ENCODE measurements at regions not wholly inside any gene's neighbourhood (a gene's known extent, or its start where the extent isn't known, plus 50 kb on each side); places are given as distances from the start of the nearest gene placed in this dataset.
"Not testable (repeated sequence)": the region's sequence is repeated elsewhere in the genome, so short reads cannot be mapped to it uniquely, and the experiment has no call there.

DNA sequence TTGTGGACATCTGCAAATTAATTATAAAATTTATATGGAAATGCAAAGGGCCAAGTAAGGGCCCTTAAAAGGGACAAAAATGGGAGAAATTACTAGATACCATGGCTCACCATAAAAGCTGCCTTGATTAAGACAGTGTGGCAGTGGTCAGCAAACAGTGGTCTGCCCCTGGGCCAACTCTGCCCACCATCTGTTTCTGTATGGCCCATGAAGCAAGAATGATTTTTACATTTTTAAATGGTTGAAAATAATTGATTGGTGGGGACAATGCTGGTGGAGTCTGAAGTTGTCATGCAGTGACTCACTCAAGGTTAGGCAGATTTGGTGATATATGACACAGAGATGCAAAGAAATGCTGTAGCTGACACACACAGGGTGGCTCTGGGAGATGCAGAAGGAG lies 295.6 kb downstream of the RTP5 start:
- not testable (repeated sequence) for H4K20me1 ChIP-seq (ENCODE audit: control insufficient read depth, extremely low read depth, insufficient read depth, low read length); H3K36me3 ChIP-seq (ENCODE audit: control insufficient read depth, insufficient read depth, low read length); H3K27ac ChIP-seq (ENCODE audit: insufficient read depth, low read length); DNase-seq (ENCODE audit: low read depth in 2 of 2); H3K4me1 ChIP-seq (ENCODE audit: control insufficient read depth, extremely low read depth, insufficient read depth, low read length); H3K79me2 ChIP-seq (ENCODE audit: control insufficient read depth, insufficient read depth, low read length); H2AFZ ChIP-seq (ENCODE audit: low read length); H3K4me2 ChIP-seq (ENCODE audit: extremely low read depth, insufficient read depth, low read length); H3K4me3 ChIP-seq (replicated peaks in 1 of 4; ENCODE audit: control extremely low read depth in 1 of 4, insufficient read depth in 1 of 4, low read depth in 3 of 4, low read length in 4 of 4); H3K9me3 ChIP-seq (ENCODE audit: control insufficient read depth, insufficient read depth, low read depth, low read length); H3K9ac ChIP-seq (ENCODE audit: insufficient read depth, low read length); H3K27me3 ChIP-seq (ENCODE audit: control insufficient read depth, insufficient read depth, low read length)

GRCh38 chr2:242171290-242171689 lies 301.8 kb downstream of the RTP5 start:
- H3K4me1 ChIP-seq (ENCODE audit: control insufficient read depth, extremely low read depth, insufficient read depth, low read length); H3K36me3 ChIP-seq (ENCODE audit: control insufficient read depth, insufficient read depth, low read length); H2AFZ ChIP-seq (ENCODE audit: low read length); H3K9me3 ChIP-seq (ENCODE audit: control insufficient read depth, insufficient read depth, low read depth, low read length); H3K79me2 ChIP-seq (ENCODE audit: control insufficient read depth, insufficient read depth, low read length); H3K27ac ChIP-seq (ENCODE audit: insufficient read depth, low read length); H3K4me3 ChIP-seq (replicated peaks in 1 of 4; ENCODE audit: control extremely low read depth in 1 of 4, insufficient read depth in 1 of 4, low read depth in 3 of 4, low read length in 4 of 4); H3K9ac ChIP-seq (ENCODE audit: insufficient read depth, low read length); H3K27me3 ChIP-seq (ENCODE audit: control insufficient read depth, insufficient read depth, low read length); H4K20me1 ChIP-seq (ENCODE audit: control insufficient read depth, extremely low read depth, insufficient read depth, low read length); H3K4me2 ChIP-seq (ENCODE audit: extremely low read depth, insufficient read depth, low read length); DNase-seq (ENCODE audit: low read depth in 2 of 2): not testable (repeated sequence)

All from fibroblast of lung (primary cell).